ENCODE measurements at regions not wholly inside any gene's neighbourhood (a gene's known extent, or its start where the extent isn't known, plus 50 kb on each side); places are given as distances from the start of the nearest gene placed in this dataset.

DNA sequence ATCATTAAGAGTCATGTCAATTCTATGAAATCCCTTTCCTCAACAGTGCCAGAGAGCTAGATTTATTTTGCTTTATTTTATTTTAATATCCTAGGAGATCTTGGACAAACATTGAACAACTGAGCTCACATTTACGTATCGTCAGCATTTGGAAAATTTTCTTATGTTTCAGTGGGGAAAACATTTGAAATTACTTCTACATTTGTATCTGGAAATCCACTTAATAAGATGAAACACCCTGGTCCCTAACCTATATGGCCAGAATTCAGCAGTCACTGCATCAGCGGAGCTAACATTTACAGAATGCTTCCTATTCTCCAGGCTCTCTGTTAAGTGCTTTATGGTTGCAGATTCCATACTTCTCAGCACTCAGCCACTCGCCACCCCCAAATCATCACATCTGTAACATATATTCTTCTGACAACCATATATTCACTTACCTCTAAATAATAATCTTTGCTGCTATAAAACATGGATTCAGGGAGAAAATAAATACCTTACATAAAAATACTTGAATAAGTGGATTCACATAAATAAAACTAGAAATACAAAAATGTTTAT, 773.9 kb downstream of the JRKL start (continued):
- TF ChIP-seq, protein P1, sequence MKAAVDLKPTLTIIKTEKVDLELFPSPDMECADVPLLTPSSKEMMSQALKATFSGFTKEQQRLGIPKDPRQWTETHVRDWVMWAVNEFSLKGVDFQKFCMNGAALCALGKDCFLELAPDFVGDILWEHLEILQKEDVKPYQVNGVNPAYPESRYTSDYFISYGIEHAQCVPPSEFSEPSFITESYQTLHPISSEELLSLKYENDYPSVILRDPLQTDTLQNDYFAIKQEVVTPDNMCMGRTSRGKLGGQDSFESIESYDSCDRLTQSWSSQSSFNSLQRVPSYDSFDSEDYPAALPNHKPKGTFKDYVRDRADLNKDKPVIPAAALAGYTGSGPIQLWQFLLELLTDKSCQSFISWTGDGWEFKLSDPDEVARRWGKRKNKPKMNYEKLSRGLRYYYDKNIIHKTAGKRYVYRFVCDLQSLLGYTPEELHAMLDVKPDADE (IDR thresholded peaks at IDR 0.05) = no peak
- TF ChIP-seq EZH2phosphoT487 (IDR thresholded peaks at IDR 0.05; ENCODE audit: unreplicated experiment) = no peak
- TF ChIP-seq POLR2AphosphoS5 (IDR thresholded peaks at IDR 0.05; ENCODE audit: low read depth) = no peak
- no peak for TF ChIP-seq EZH2 (IDR thresholded peaks at IDR 0.05; ENCODE audit: low read depth, unreplicated experiment)
- TF ChIP-seq, protein P2, sequence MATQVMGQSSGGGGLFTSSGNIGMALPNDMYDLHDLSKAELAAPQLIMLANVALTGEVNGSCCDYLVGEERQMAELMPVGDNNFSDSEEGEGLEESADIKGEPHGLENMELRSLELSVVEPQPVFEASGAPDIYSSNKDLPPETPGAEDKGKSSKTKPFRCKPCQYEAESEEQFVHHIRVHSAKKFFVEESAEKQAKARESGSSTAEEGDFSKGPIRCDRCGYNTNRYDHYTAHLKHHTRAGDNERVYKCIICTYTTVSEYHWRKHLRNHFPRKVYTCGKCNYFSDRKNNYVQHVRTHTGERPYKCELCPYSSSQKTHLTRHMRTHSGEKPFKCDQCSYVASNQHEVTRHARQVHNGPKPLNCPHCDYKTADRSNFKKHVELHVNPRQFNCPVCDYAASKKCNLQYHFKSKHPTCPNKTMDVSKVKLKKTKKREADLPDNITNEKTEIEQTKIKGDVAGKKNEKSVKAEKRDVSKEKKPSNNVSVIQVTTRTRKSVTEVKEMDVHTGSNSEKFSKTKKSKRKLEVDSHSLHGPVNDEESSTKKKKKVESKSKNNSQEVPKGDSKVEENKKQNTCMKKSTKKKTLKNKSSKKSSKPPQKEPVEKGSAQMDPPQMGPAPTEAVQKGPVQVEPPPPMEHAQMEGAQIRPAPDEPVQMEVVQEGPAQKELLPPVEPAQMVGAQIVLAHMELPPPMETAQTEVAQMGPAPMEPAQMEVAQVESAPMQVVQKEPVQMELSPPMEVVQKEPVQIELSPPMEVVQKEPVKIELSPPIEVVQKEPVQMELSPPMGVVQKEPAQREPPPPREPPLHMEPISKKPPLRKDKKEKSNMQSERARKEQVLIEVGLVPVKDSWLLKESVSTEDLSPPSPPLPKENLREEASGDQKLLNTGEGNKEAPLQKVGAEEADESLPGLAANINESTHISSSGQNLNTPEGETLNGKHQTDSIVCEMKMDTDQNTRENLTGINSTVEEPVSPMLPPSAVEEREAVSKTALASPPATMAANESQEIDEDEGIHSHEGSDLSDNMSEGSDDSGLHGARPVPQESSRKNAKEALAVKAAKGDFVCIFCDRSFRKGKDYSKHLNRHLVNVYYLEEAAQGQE (IDR thresholded peaks at IDR 0.05; ENCODE audit: unreplicated experiment) = no peak
- TF ChIP-seq CREB1 (CRISPR knock-in tag; IDR thresholded peaks at IDR 0.05; ENCODE audit: low read depth) = no peak
- TF ChIP-seq, protein P3, sequence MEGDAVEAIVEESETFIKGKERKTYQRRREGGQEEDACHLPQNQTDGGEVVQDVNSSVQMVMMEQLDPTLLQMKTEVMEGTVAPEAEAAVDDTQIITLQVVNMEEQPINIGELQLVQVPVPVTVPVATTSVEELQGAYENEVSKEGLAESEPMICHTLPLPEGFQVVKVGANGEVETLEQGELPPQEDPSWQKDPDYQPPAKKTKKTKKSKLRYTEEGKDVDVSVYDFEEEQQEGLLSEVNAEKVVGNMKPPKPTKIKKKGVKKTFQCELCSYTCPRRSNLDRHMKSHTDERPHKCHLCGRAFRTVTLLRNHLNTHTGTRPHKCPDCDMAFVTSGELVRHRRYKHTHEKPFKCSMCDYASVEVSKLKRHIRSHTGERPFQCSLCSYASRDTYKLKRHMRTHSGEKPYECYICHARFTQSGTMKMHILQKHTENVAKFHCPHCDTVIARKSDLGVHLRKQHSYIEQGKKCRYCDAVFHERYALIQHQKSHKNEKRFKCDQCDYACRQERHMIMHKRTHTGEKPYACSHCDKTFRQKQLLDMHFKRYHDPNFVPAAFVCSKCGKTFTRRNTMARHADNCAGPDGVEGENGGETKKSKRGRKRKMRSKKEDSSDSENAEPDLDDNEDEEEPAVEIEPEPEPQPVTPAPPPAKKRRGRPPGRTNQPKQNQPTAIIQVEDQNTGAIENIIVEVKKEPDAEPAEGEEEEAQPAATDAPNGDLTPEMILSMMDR (conservative IDR thresholded peaks at IDR 0.05; ENCODE audit: low read depth in 2 of 2) = no peak
- no peak for TF ChIP-seq STAT1 (IDR thresholded peaks at IDR 0.05; ENCODE audit: unreplicated experiment)
- TF ChIP-seq NANOG (IDR thresholded peaks at IDR 0.05; ENCODE audit: borderline replicate concordance) = no peak
- no peak for TF ChIP-seq ZNF331 (CRISPR knock-in tag; IDR thresholded peaks at IDR 0.05; ENCODE audit: low read depth)
- no peak for TF ChIP-seq ZNF114 (CRISPR knock-in tag; IDR thresholded peaks at IDR 0.05)

DNA sequence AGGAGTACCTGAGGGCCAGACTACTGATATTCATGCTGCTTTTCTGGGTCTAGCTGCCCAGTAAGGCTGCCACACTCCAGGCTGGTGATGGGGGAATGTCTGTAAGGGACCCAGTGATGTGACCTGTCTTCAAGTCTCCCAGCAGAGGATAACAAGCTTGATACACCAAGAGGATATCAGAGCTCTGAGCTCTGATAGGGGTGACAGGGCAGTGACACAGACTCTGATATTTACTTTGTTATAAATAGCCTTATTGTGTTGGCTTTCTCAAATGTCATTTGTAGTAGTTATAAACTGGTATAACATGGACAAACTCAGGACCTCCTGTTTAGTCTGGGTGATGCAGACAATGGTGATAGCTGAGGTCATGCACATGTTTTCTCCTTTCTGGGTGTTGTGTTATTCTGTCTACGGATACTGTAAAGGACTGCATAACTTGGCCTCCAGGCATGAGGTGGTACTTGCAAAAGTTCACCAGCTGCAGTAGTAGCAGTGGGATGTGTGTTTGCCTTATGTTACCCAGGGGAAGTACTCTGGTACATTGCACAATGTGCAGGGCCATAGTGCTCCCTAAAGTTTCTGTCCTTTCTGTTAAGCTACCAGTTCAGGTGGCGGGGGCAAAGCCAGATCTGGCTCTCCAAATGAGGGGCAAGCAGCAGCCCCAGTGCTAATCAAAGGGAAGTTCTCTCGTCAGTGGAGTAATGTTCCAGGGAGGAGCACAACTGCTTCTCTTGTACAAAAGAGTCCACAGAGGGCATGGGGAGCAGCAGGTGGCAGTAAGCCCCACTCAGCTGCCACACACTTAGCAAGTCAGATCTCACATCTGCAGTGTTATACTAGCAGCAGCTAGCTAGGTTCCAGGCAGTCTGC, 812.2 kb downstream of the JRKL start:
- Histone ChIP-seq H3F3A (replicated peaks; ENCODE audit: low read depth) (no peaks in the 10 kb centered on the region), H2AFZ (peak overlapping the region; percentile 90), H3K79me2 (replicated peaks; ENCODE audit: insufficient read depth) (no peaks in the 10 kb centered on the region), H3K36me3 (ENCODE audit: insufficient read depth) (no peaks in the 10 kb centered on the region), H3K27me3 (ENCODE audit: insufficient read depth) (no peaks in the 10 kb centered on the region), H3K4me3 (no peak overlapping the region), H3K27ac (ENCODE audit: low read depth) (no peak overlapping the region), H3K4me2 (no peak overlapping the region), H4K20me1 (replicated peaks; ENCODE audit: insufficient read depth) (no peaks in the 10 kb centered on the region), H3K9me2 (ENCODE audit: insufficient read depth) (no peaks in the 10 kb centered on the region), H3K4me1 (ENCODE audit: insufficient read depth) (peaks cover 12% of the 10 kb centered on the region)
- DNase-seq (ENCODE audit: low spot score) (no peak), ATAC-seq (no peak; the same call in 2 of the 3 replicates)
- H3K36me3 Mint-ChIP-seq (ENCODE audit: low read depth) = peaks cover 3% of the 10 kb centered on the region
- no peak overlapping the region for H3K4me3 Mint-ChIP-seq
- peaks cover 12% of the 10 kb centered on the region for H3K4me1 Mint-ChIP-seq
- peak overlapping the region; percentile 9; the same call in 1 of the 2 replicates for H3K27ac Mint-ChIP-seq
- H3K27me3 Mint-ChIP-seq (ENCODE audit: insufficient read depth, low read depth, poor library complexity) = peaks cover 3% of the 10 kb centered on the region
- H3K9me3 Mint-ChIP-seq = peaks cover 11% of the 10 kb centered on the region
- TF ChIP-seq, protein P2 (IDR thresholded peaks at IDR 0.05; ENCODE audit: unreplicated experiment) = no peak
- TF ChIP-seq EZH2 (IDR thresholded peaks at IDR 0.05; ENCODE audit: low read depth, unreplicated experiment) = no peak
- TF ChIP-seq CREB1 (CRISPR knock-in tag; IDR thresholded peaks at IDR 0.05; ENCODE audit: low read depth) = no peak
- no peak for TF ChIP-seq EZH2phosphoT487 (IDR thresholded peaks at IDR 0.05; ENCODE audit: unreplicated experiment)
- TF ChIP-seq POLR2AphosphoS5 (IDR thresholded peaks at IDR 0.05; ENCODE audit: low read depth) = no peak
- TF ChIP-seq JUNB (IDR thresholded peaks at IDR 0.05; ENCODE audit: unreplicated experiment) = no peak
- no peak for TF ChIP-seq ZNF114 (CRISPR knock-in tag; IDR thresholded peaks at IDR 0.05)
- TF ChIP-seq, protein P1 (IDR thresholded peaks at IDR 0.05) = no peak
- no peak for TF ChIP-seq ZNF331 (CRISPR knock-in tag; IDR thresholded peaks at IDR 0.05; ENCODE audit: low read depth)

Data from GM23338 (cell line).